ENCODE measurements at regions not wholly inside any gene's neighbourhood (a gene's known extent, or its start where the extent isn't known, plus 50 kb on each side); places are given as distances from the start of the nearest gene placed in this dataset.

- no peak overlapping the region for H3K4me3 Mint-ChIP-seq
- no peaks in the 10 kb centered on the region for H3K4me1 Mint-ChIP-seq
- no peaks in the 10 kb centered on the region for H3K36me3 ChIP-seq (ENCODE audit: control insufficient read depth, insufficient read depth, low read length)
- DNase-seq (no peak), ATAC-seq (ENCODE audit: low read depth in 2 of 2) (no peak)
- no peaks in the 10 kb centered on the region for H3K27me3 Mint-ChIP-seq
- H3K27ac Mint-ChIP-seq = no peak overlapping the region
- H3K9me3 ChIP-seq (ENCODE audit: control insufficient read depth in 2 of 2, low read length in 2 of 2) = no peaks in the 10 kb centered on the region
- H3K9me3 Mint-ChIP-seq = peaks cover 2 to 21% (median 6%) of the 10 kb centered on the region in 7 donors
- H3K27me3 ChIP-seq (ENCODE audit: control insufficient read depth, insufficient read depth, low read length) = no peaks in the 10 kb centered on the region
- no peaks in the 10 kb centered on the region for H3K4me1 ChIP-seq (ENCODE audit: control insufficient read depth, insufficient read depth, low read length, poor library complexity, severe bottlenecking)
- H3K27ac ChIP-seq (ENCODE audit: insufficient read depth, low read length, poor library complexity, severe bottlenecking) = no peak overlapping the region
- no peaks in the 10 kb centered on the region for H3K36me3 Mint-ChIP-seq
- no peak overlapping the region for H3K4me3 ChIP-seq (ENCODE audit: low read depth, low read length)
These were observed 744.5 kb downstream of the EFNB2 start for GRCh38 chr13:105790923-105791322.

GRCh38 chr13:105788530-105788929, 746.9 kb downstream of the EFNB2 start:
- H3K27me3 ChIP-seq (ENCODE audit: control insufficient read depth, insufficient read depth, low read length) = no peaks in the 10 kb centered on the region
- no peaks in the 10 kb centered on the region for H3K9me3 ChIP-seq (ENCODE audit: control insufficient read depth in 2 of 2, low read length in 2 of 2)
- no peak overlapping the region for H3K27ac ChIP-seq (ENCODE audit: insufficient read depth, low read length, poor library complexity, severe bottlenecking)
- H3K9me3 Mint-ChIP-seq = peaks cover 0 to 19% (median 5%) of the 10 kb centered on the region in 7 donors
- no peak for ATAC-seq (ENCODE audit: low read depth in 2 of 2)
- no peak overlapping the region for H3K4me3 ChIP-seq (ENCODE audit: low read depth, low read length)
- no peak overlapping the region for H3K27ac Mint-ChIP-seq
- no peaks in the 10 kb centered on the region for H3K27me3 Mint-ChIP-seq
- no peak for DNase-seq
- H3K4me3 Mint-ChIP-seq = no peak overlapping the region
- no peaks in the 10 kb centered on the region for H3K36me3 ChIP-seq (ENCODE audit: control insufficient read depth, insufficient read depth, low read length)
- H3K36me3 Mint-ChIP-seq = no peaks in the 10 kb centered on the region
- H3K4me1 ChIP-seq (ENCODE audit: control insufficient read depth, insufficient read depth, low read length, poor library complexity, severe bottlenecking) = no peaks in the 10 kb centered on the region
- H3K4me1 Mint-ChIP-seq = no peaks in the 10 kb centered on the region

- Mint-ChIP-seq H3K4me3 (no peak overlapping the region), H3K4me1 (no peaks in the 10 kb centered on the region), H3K36me3 (no peaks in the 10 kb centered on the region), H3K9me3 (peaks cover 1 to 16% (median 5%) of the 10 kb centered on the region in 7 donors), H3K27ac (no peak overlapping the region), H3K27me3 (no peaks in the 10 kb centered on the region)
- Histone ChIP-seq H3K27ac (ENCODE audit: insufficient read depth, low read length, poor library complexity, severe bottlenecking) (no peak overlapping the region), H3K4me3 (ENCODE audit: low read depth, low read length) (no peak overlapping the region), H3K27me3 (ENCODE audit: control insufficient read depth, insufficient read depth, low read length) (no peaks in the 10 kb centered on the region), H3K4me1 (ENCODE audit: control insufficient read depth, insufficient read depth, low read length, poor library complexity, severe bottlenecking) (no peaks in the 10 kb centered on the region), H3K9me3 (ENCODE audit: control insufficient read depth in 2 of 2, low read length in 2 of 2) (no peaks in the 10 kb centered on the region), H3K36me3 (ENCODE audit: control insufficient read depth, insufficient read depth, low read length) (no peaks in the 10 kb centered on the region)
- DNase-seq (no peak), ATAC-seq (ENCODE audit: low read depth in 2 of 2) (no peak)
These were observed 747.8 kb downstream of the EFNB2 start for GRCh38 chr13:105787632-105788031.

GRCh38 chr13:105785436-105785835, 750.0 kb downstream of the EFNB2 start:
- no peak overlapping the region for H3K27ac ChIP-seq (ENCODE audit: insufficient read depth, low read length, poor library complexity, severe bottlenecking)
- Mint-ChIP-seq H3K4me3 (no peak overlapping the region), H3K27ac (no peak overlapping the region)

GRCh38 chr13:105783261-105783660, 752.2 kb downstream of the EFNB2 start:
- no peaks in the 10 kb centered on the region for H3K4me1 Mint-ChIP-seq
- ATAC-seq (ENCODE audit: low read depth in 2 of 2) = no peak

More at GRCh38 chr13:105785436-105785835, 750.0 kb downstream of the EFNB2 start:
- no peaks in the 10 kb centered on the region for H3K9me3 ChIP-seq (ENCODE audit: control insufficient read depth in 2 of 2, low read length in 2 of 2)
- Mint-ChIP-seq H3K27me3 (no peaks in the 10 kb centered on the region), H3K36me3 (no peaks in the 10 kb centered on the region), H3K9me3 (peaks cover 2 to 12% (median 7%) of the 10 kb centered on the region in 7 donors), H3K4me1 (no peaks in the 10 kb centered on the region)
- no peak overlapping the region for H3K4me3 ChIP-seq (ENCODE audit: low read depth, low read length)
- DNase-seq (no peak), ATAC-seq (ENCODE audit: low read depth in 2 of 2) (no peak)
- no peaks in the 10 kb centered on the region for H3K4me1 ChIP-seq (ENCODE audit: control insufficient read depth, insufficient read depth, low read length, poor library complexity, severe bottlenecking)
- no peaks in the 10 kb centered on the region for H3K36me3 ChIP-seq (ENCODE audit: control insufficient read depth, insufficient read depth, low read length)
- H3K27me3 ChIP-seq (ENCODE audit: control insufficient read depth, insufficient read depth, low read length) = no peaks in the 10 kb centered on the region

GRCh38 chr13:105778196-105778595, 757.3 kb downstream of the EFNB2 start:
- DNase-seq (no peak), ATAC-seq (ENCODE audit: low read depth in 2 of 2) (no peak)
- Histone ChIP-seq H3K4me3 (ENCODE audit: low read depth, low read length) (no peak overlapping the region), H3K9me3 (ENCODE audit: control insufficient read depth in 2 of 2, low read length in 2 of 2) (no peaks in the 10 kb centered on the region), H3K4me1 (ENCODE audit: control insufficient read depth, insufficient read depth, low read length, poor library complexity, severe bottlenecking) (no peaks in the 10 kb centered on the region), H3K27ac (ENCODE audit: insufficient read depth, low read length, poor library complexity, severe bottlenecking) (no peak overlapping the region), H3K36me3 (ENCODE audit: control insufficient read depth, insufficient read depth, low read length) (no peaks in the 10 kb centered on the region), H3K27me3 (ENCODE audit: control insufficient read depth, insufficient read depth, low read length) (no peaks in the 10 kb centered on the region)
- no peaks in the 10 kb centered on the region for H3K27me3 Mint-ChIP-seq
- no peak overlapping the region for H3K4me3 Mint-ChIP-seq
- H3K4me1 Mint-ChIP-seq = no peaks in the 10 kb centered on the region
- H3K27ac Mint-ChIP-seq = no peak overlapping the region
- no peaks in the 10 kb centered on the region for H3K36me3 Mint-ChIP-seq
- peaks cover 0 to 6% (median 3%) of the 10 kb centered on the region in 7 donors for H3K9me3 Mint-ChIP-seq

More at GRCh38 chr13:105783261-105783660, 752.2 kb downstream of the EFNB2 start:
- no peaks in the 10 kb centered on the region for H3K4me1 ChIP-seq (ENCODE audit: control insufficient read depth, insufficient read depth, low read length, poor library complexity, severe bottlenecking)
- Mint-ChIP-seq H3K36me3 (no peaks in the 10 kb centered on the region), H3K27me3 (no peaks in the 10 kb centered on the region), H3K27ac (no peak overlapping the region), H3K9me3 (peaks cover 2 to 12% (median 6%) of the 10 kb centered on the region in 7 donors), H3K4me3 (no peak overlapping the region)
- no peak overlapping the region for H3K27ac ChIP-seq (ENCODE audit: insufficient read depth, low read length, poor library complexity, severe bottlenecking)
- no peaks in the 10 kb centered on the region for H3K36me3 ChIP-seq (ENCODE audit: control insufficient read depth, insufficient read depth, low read length)
- H3K9me3 ChIP-seq (ENCODE audit: control insufficient read depth in 2 of 2, low read length in 2 of 2) = no peaks in the 10 kb centered on the region
- DNase-seq = no peak
- H3K27me3 ChIP-seq (ENCODE audit: control insufficient read depth, insufficient read depth, low read length) = no peaks in the 10 kb centered on the region
- no peak overlapping the region for H3K4me3 ChIP-seq (ENCODE audit: low read depth, low read length)

- no peaks in the 10 kb centered on the region for H3K36me3 Mint-ChIP-seq
- peaks cover 0 to 4% (median 0%) of the 10 kb centered on the region in 7 donors for H3K9me3 Mint-ChIP-seq
- Histone ChIP-seq H3K9me3 (ENCODE audit: control insufficient read depth in 2 of 2, low read length in 2 of 2) (no peaks in the 10 kb centered on the region), H3K36me3 (ENCODE audit: control insufficient read depth, insufficient read depth, low read length) (no peaks in the 10 kb centered on the region), H3K27me3 (ENCODE audit: control insufficient read depth, insufficient read depth, low read length) (no peaks in the 10 kb centered on the region), H3K4me3 (ENCODE audit: low read depth, low read length) (no peak overlapping the region), H3K27ac (ENCODE audit: insufficient read depth, low read length, poor library complexity, severe bottlenecking) (no peak overlapping the region), H3K4me1 (ENCODE audit: control insufficient read depth, insufficient read depth, low read length, poor library complexity, severe bottlenecking) (no peaks in the 10 kb centered on the region)
- H3K4me3 Mint-ChIP-seq = no peak overlapping the region
- no peaks in the 10 kb centered on the region for H3K27me3 Mint-ChIP-seq
- no peak overlapping the region for H3K27ac Mint-ChIP-seq
- no peaks in the 10 kb centered on the region for H3K4me1 Mint-ChIP-seq
- ATAC-seq (ENCODE audit: low read depth in 2 of 2) (no peak), DNase-seq (no peak)
These were observed 760.6 kb downstream of the EFNB2 start for GRCh38 chr13:105774739-105775460.

GRCh38 chr13:105773863-105774538, 761.5 kb downstream of the EFNB2 start:
- H3K36me3 ChIP-seq (ENCODE audit: control insufficient read depth, insufficient read depth, low read length) = no peaks in the 10 kb centered on the region
- no peak overlapping the region for H3K27ac ChIP-seq (ENCODE audit: insufficient read depth, low read length, poor library complexity, severe bottlenecking)
- ATAC-seq (ENCODE audit: low read depth in 2 of 2) (no peak), DNase-seq (no peak)
- Mint-ChIP-seq H3K27me3 (no peaks in the 10 kb centered on the region), H3K36me3 (no peaks in the 10 kb centered on the region), H3K9me3 (peaks cover 0 to 5% (median under 1%) of the 10 kb centered on the region in 7 donors), H3K27ac (no peak overlapping the region), H3K4me1 (no peaks in the 10 kb centered on the region), H3K4me3 (no peak overlapping the region)
- H3K4me1 ChIP-seq (ENCODE audit: control insufficient read depth, insufficient read depth, low read length, poor library complexity, severe bottlenecking) = no peaks in the 10 kb centered on the region
- no peaks in the 10 kb centered on the region for H3K9me3 ChIP-seq (ENCODE audit: control insufficient read depth in 2 of 2, low read length in 2 of 2)
- no peaks in the 10 kb centered on the region for H3K27me3 ChIP-seq (ENCODE audit: control insufficient read depth, insufficient read depth, low read length)
- H3K4me3 ChIP-seq (ENCODE audit: low read depth, low read length) = no peak overlapping the region

Data from CD4-positive, CD25-positive, alpha-beta regulatory T cell (primary cell).